Calu3 (cell line): ENCODE measurements at regions not wholly inside any gene's neighbourhood (a gene's known extent, or its start where the extent isn't known, plus 50 kb on each side); places are given as distances from the start of the nearest gene placed in this dataset.

Experiments used
- BruUV-seq: library from RNA; stranded (reverse); fragments of 400-500 nt; replicated peaks from 2 replicates; lab custom pipeline; 2021; lab: Mats Ljungman, UMichigan
- CTCF ChIA-PET: fragments of 300-600 bp; sonication (Branson Sonifier 250); formaldehyde crosslinking; loops from one replicate; lab custom pipeline; 2022; ENCODE audit warnings: antibody characterized with exemption; lab: Charles Lee
- DNase-seq: peaks from one replicate; pipeline ENCODE4 v3.0.0; 2022
- H3K27ac Mint-ChIP-seq: one replicate; pipeline ENCODE4 v1.8.0; 2022; ENCODE audit warnings: mixed read lengths; ENCODE audit not compliant: unreplicated experiment
- H3K27me3 Mint-ChIP-seq: one replicate; pipeline ENCODE4 v1.8.0; 2022; ENCODE audit warnings: mixed read lengths; ENCODE audit not compliant: unreplicated experiment
- H3K36me3 Mint-ChIP-seq: one replicate; pipeline ENCODE4 v1.8.0; 2022; ENCODE audit warnings: mild to moderate bottlenecking, moderate library complexity, mixed read lengths; ENCODE audit not compliant: insufficient read depth, unreplicated experiment
- H3K4me1 Mint-ChIP-seq: one replicate; pipeline ENCODE4 v1.8.0; 2022; ENCODE audit warnings: mild to moderate bottlenecking, low read depth, mixed read lengths; ENCODE audit not compliant: unreplicated experiment
- H3K4me3 Mint-ChIP-seq: one replicate; pipeline ENCODE4 v1.8.0; 2022; ENCODE audit warnings: mild to moderate bottlenecking, low read depth, moderate library complexity, mixed read lengths; ENCODE audit not compliant: unreplicated experiment
- H3K9me3 Mint-ChIP-seq: one replicate; pipeline ENCODE4 v1.8.0; 2022; ENCODE audit warnings: low read depth, mixed read lengths; ENCODE audit not compliant: unreplicated experiment
- CTCF ChIP-seq: fragments of 200-600 bp; IDR thresholded peaks from one replicate; pipeline ENCODE4 v1.8.0; 2022; ENCODE audit warnings: antibody characterized with exemption; ENCODE audit not compliant: unreplicated experiment
- intact Hi-C: fragments of 100-400 bp; cut with micrococcal nuclease; formaldehyde crosslinking; loops from one replicate; pipeline ENCODE4 v1.10.0; 2022; ENCODE audit not compliant: unreplicated experiment

- H3K27me3 Mint-ChIP-seq, result no peaks in the 10 kb centered on the region
- peaks cover 61% of the 10 kb centered on the region for H3K4me1 Mint-ChIP-seq
- intact Hi-C loops, result no loop called here
- H3K27ac Mint-ChIP-seq, result no peak overlapping the region
- no peak for DNase-seq
- CTCF ChIA-PET, result no interaction called here
- no peaks in the 10 kb centered on the region for H3K9me3 Mint-ChIP-seq
- no peak overlapping the region for H3K4me3 Mint-ChIP-seq
- no TSS peak for BruUV-seq
- TF ChIP-seq CTCF, result no peak
- no peaks in the 10 kb centered on the region for H3K36me3 Mint-ChIP-seq
Measured at GRCh38 chr2:105449076-105449475, 50.2 kb upstream of the FHL2 start.
